K562 (cell line): ENCODE measurements at regions not wholly inside any gene's neighbourhood (a gene's known extent, or its start where the extent isn't known, plus 50 kb on each side); places are given as distances from the start of the nearest gene placed in this dataset.

ENCODE experiments used
- ATAC-seq: fragments of 200-7000 bp; cut with Tn5 transposase; 3 replicates; pipeline ENCODE4 v1.9.1; 2020; ENCODE audit warnings: moderate library complexity
- BruUV-seq: library from RNA; stranded (reverse); fragments of 400-500 nt; replicated peaks from 2 replicates; lab custom pipeline; 2021; lab: Mats Ljungman, UMichigan
- CTCF ChIA-PET: fragments of 300-600 bp; formaldehyde crosslinking; extraction: SDS; loops from one replicate; lab custom pipeline; 2021; ENCODE audit warnings: low intra/inter-chr PET ratio; lab: Yijun Ruan, JAX
- POLR2A ChIA-PET: fragments of 300-600, 350-650 bp; sonication (Branson Sonifier 250); formaldehyde crosslinking; extraction: SDS; loops from one replicate; lab custom pipeline; 2021; ENCODE audit warnings: antibody characterized with exemption, inconsistent platforms; lab: Yijun Ruan, JAX
- DNase-seq, 4 experiments: peaks; one replicate each; pipeline versions ENCODE4 v3.0.0 to v3.0.0-alpha.2; 2011 to 2018; ENCODE audit warnings: low spot score in 3 of 4, mixed read lengths in 3 of 4; ENCODE audit errors: extremely low read depth in 1 of 4
- FAIRE-seq: peaks from 2 replicates; lab custom pipeline; 2011; peaks lifted over from hg19 to GRCh38; lab: Jason Lieb, UNC
- H2AFZ ChIP-seq: 2 replicates; pipeline ENCODE4 v1.6.0; 2011; ENCODE audit warnings: low read depth, low read length, control low read depth, inconsistent platforms
- H3K27ac ChIP-seq: fragments of 200-600 bp; 3 replicates; pipeline ENCODE4 v1.8.0; 2011; ENCODE audit warnings: low read depth, mild to moderate bottlenecking, control low read depth, inconsistent platforms, low read length, moderate library complexity, mixed read lengths; ENCODE audit errors: extremely low read depth
- H3K27me3 ChIP-seq, 2 experiments: fragments of 300-600 bp in 1 of 2; 2 replicates in 1 of 2; 3 replicates in 1 of 2; pipeline versions ENCODE4 v1.6.0 to v1.8.0; 2011; ENCODE audit warnings: inconsistent platforms in 2 of 2, low read length in 2 of 2, mild to moderate bottlenecking in 1 of 2, mixed read lengths in 1 of 2, moderate library complexity in 1 of 2; ENCODE audit not compliant: control insufficient read depth in 2 of 2, insufficient read depth in 2 of 2
- H3K36me3 ChIP-seq: fragments of 300-600 bp; 3 replicates; pipeline ENCODE4 v1.8.0; 2011; ENCODE audit warnings: mild to moderate bottlenecking, low read length, inconsistent platforms; ENCODE audit not compliant: control insufficient read depth, insufficient read depth
- H3K4me1 ChIP-seq, 2 experiments: fragments of 200-600 bp in 1 of 2; replicated peaks in 1 of 2; 2 replicates in 1 of 2; 3 replicates in 1 of 2; pipeline versions ENCODE4 v1.5.1 to v1.8.0; 2011; ENCODE audit warnings: inconsistent platforms in 2 of 2, low read length in 2 of 2, mild to moderate bottlenecking in 1 of 2, mixed read lengths in 1 of 2, moderate library complexity in 1 of 2; ENCODE audit not compliant: control insufficient read depth in 2 of 2, insufficient read depth in 2 of 2
- H3K4me2 ChIP-seq: 2 replicates; pipeline ENCODE4 v1.6.1; 2011; ENCODE audit warnings: low read length, control low read depth, inconsistent platforms, mixed read lengths; ENCODE audit not compliant: insufficient read depth
- H3K4me3 ChIP-seq: fragments of 200-600 bp; sonication (generic), shearing (Covaris generic); 2 replicates; pipeline ENCODE4 v1.5.1; 2016; ENCODE audit warnings: control low read depth, inconsistent platforms
- H3K79me2 ChIP-seq: fragments of 200-600 bp; 3 replicates; pipeline ENCODE4 v1.8.0; 2011; ENCODE audit warnings: low read length, inconsistent platforms; ENCODE audit not compliant: control insufficient read depth, insufficient read depth
- H3K9ac ChIP-seq, 2 experiments: 2 replicates each; pipeline versions ENCODE4 v1.6.0 to v1.6.1; 2011; ENCODE audit warnings: low read depth in 2 of 2, low read length in 2 of 2, control low read depth in 1 of 2, inconsistent platforms in 1 of 2, mild to moderate bottlenecking in 1 of 2, mixed read lengths in 1 of 2; ENCODE audit not compliant: insufficient read depth in 1 of 2
- H3K9me1 ChIP-seq: one replicate; pipeline ENCODE4 v1.6.0; 2011; ENCODE audit warnings: inconsistent platforms, mild to moderate bottlenecking, low read length, moderate library complexity; ENCODE audit not compliant: control insufficient read depth, insufficient read depth
- H3K9me3 ChIP-seq: replicated peaks from 2 replicates; pipeline ENCODE4 v1.5.1; 2011; ENCODE audit warnings: low read depth, low read length, inconsistent platforms; ENCODE audit not compliant: control insufficient read depth, insufficient read depth
- H4K20me1 ChIP-seq: replicated peaks from 2 replicates; pipeline ENCODE4 v1.6.1; 2011; ENCODE audit warnings: low read length, inconsistent platforms, mixed read lengths; ENCODE audit not compliant: control insufficient read depth, insufficient read depth
- ADNP ChIP-seq: fragments of 200-800 bp; sonication (Bioruptor generic); IDR thresholded peaks from 2 replicates; pipeline ENCODE4 v1.6.1; 2016; ENCODE audit warnings: missing genetic modification characterization, missing compliant biosample characterization
- ATF4 ChIP-seq: fragments of 450-650 bp; formaldehyde crosslinking; IDR thresholded peaks from 2 replicates; pipeline ENCODE4 v1.4.0; 2022; ENCODE audit warnings: mild to moderate bottlenecking, moderate library complexity
- BRCA1 ChIP-seq, 2 experiments: fragments of 450-650 bp in 1 of 2; sonication (generic) in 1 of 2; formaldehyde crosslinking in 1 of 2; IDR thresholded peaks; 2 replicates each; pipeline versions ENCODE4 v1.5.0 to v1.6.1; 2017 to 2020; ENCODE audit warnings: mild to moderate bottlenecking in 1 of 2, missing genetic modification reagents in 1 of 2
- GATAD2A ChIP-seq: fragments of 450-650 bp; IDR thresholded peaks from 2 replicates; pipeline ENCODE4 v1.6.1; 2017
- NCOA4 ChIP-seq: fragments of 450-650 bp; IDR thresholded peaks from 2 replicates; pipeline ENCODE4 v1.6.1; 2018; ENCODE audit warnings: mild to moderate bottlenecking; ENCODE audit not compliant: partially characterized antibody
- NR2C2 ChIP-seq, 2 experiments: fragments of 200-800 bp in 1 of 2; sonication (Bioruptor generic) in 1 of 2; sonication (generic) in 1 of 2; formaldehyde crosslinking in 1 of 2; IDR thresholded peaks; 2 replicates each; pipeline versions ENCODE4 v1.6.1 to v1.8.0; 2016 to 2022; ENCODE audit warnings: mild to moderate bottlenecking in 1 of 2, missing compliant biosample characterization in 1 of 2, missing genetic modification characterization in 1 of 2, missing genetic modification reagents in 1 of 2
- PHF8 ChIP-seq: fragments of 200-600 bp; sonication (generic); IDR thresholded peaks from 2 replicates; pipeline ENCODE4 v1.6.1; 2012; ENCODE audit warnings: mixed run types, mild to moderate bottlenecking, inconsistent platforms, low read length, moderate library complexity, borderline replicate concordance
- SAFB ChIP-seq: fragments of 200-400 bp; formaldehyde crosslinking; IDR thresholded peaks from 2 replicates; pipeline ENCODE4 v1.6.1; 2017; ENCODE audit warnings: low read depth, low read length, borderline replicate concordance
- SMARCA4 ChIP-seq: fragments of 450-650 bp; IDR thresholded peaks from 2 replicates; pipeline ENCODE4 v1.6.1; 2016
- STAT6 ChIP-seq: sonication (generic); formaldehyde crosslinking; IDR thresholded peaks from 2 replicates; pipeline ENCODE4 v1.8.1; 2023; ENCODE audit warnings: mild to moderate bottlenecking, missing genetic modification reagents
- TCF15 ChIP-seq: fragments of 250-450 bp; sonication (Bioruptor Pico); IDR thresholded peaks from 2 replicates; pipeline ENCODE4 v1.8.0; 2022; ENCODE audit warnings: moderate library complexity, mild to moderate bottlenecking, inconsistent platforms
- TSC22D4 ChIP-seq: fragments of 450-650 bp; IDR thresholded peaks from 2 replicates; pipeline ENCODE4 v1.6.1; 2016; ENCODE audit warnings: missing genetic modification characterization, missing biosample characterization, control low read depth
- UBTF ChIP-seq, 2 experiments: IDR thresholded peaks; 2 replicates each; pipeline ENCODE4 v1.6.1; 2012; ENCODE audit warnings: improper control_type of control experiment in 2 of 2, low read depth in 2 of 2, low read length in 2 of 2, borderline replicate concordance in 1 of 2
- ZBED1 ChIP-seq: IDR thresholded peaks from 2 replicates; pipeline ENCODE4 v1.6.1; 2014
- ZNF639 ChIP-seq, 2 experiments: fragments of 200-800 bp in 1 of 2; sonication (Bioruptor generic) in 1 of 2; sonication (generic) in 1 of 2; formaldehyde crosslinking in 1 of 2; IDR thresholded peaks in 1 of 2; conservative IDR thresholded peaks in 1 of 2; 2 replicates each; pipeline versions ENCODE4 v1.5.0 to v1.6.1; 2016 to 2020; ENCODE audit warnings: missing compliant biosample characterization in 1 of 2, missing genetic modification characterization in 1 of 2, missing genetic modification reagents in 1 of 2
- WGBS: fragments of 100-300 bp; shearing (Covaris generic); methylation state at CpG from one replicate; pipeline ENCODE4 v1.1.6; 2016; ENCODE audit warnings: low coverage, mixed read lengths; ENCODE audit not compliant: insufficient coverage; ENCODE audit errors: missing lambda C conversion rate; 5-methylcytosine and 5-hydroxymethylcytosine counted together
- in situ Hi-C: fragments of 300-500 bp; cut with MboI; formaldehyde crosslinking; loops from 4 replicates; pipeline ENCODE4 v1.15.0; 2018; ENCODE audit warnings: inconsistent platforms, mixed read lengths
- intact Hi-C: fragments of 100-400 bp; cut with micrococcal nuclease; formaldehyde crosslinking; loops from 2 replicates; pipeline ENCODE4 v1.14.2; 2022

GRCh38 chr10:131683941-131684340, 216.9 kb upstream of the PPP2R2D start:
- no peaks in the 10 kb centered on the region for H3K4me1 ChIP-seq
- FAIRE-seq: no peak
- H4K20me1 ChIP-seq: no peaks in the 10 kb centered on the region
- CTCF ChIA-PET: no interaction called here
- BruUV-seq: no TSS peak
- H3K9me1 ChIP-seq: no peaks in the 10 kb centered on the region
- no peak overlapping the region for H3K27ac ChIP-seq
- no peak overlapping the region for H3K4me3 ChIP-seq
- POLR2A ChIA-PET: no interaction called here
- H3K79me2 ChIP-seq: no peaks in the 10 kb centered on the region
- intact Hi-C loops (no loop called here), in situ Hi-C loops (no loop called here)
- H3K9ac ChIP-seq: no peak overlapping the region
- 0% methylated on average over 11 of the region's 12 CpGs for WGBS
- peaks cover 2 to 14% of the 10 kb centered on the region in 2 experiments; a peak in 3 of 5 replicates for H3K27me3 ChIP-seq
- H2AFZ ChIP-seq: no peak overlapping the region
- no peaks in the 10 kb centered on the region for H3K36me3 ChIP-seq
- ATAC-seq: no peak
- no peaks in the 10 kb centered on the region for H3K9me3 ChIP-seq
- no peak overlapping the region for H3K4me2 ChIP-seq
- DNase-seq: no peak
- TF ChIP-seq ATF4 (CRISPR knock-in tag) (no peak), NR2C2 (CRISPR knock-in tag; IDR thresholded peaks at IDR 0.05) (no peak), NR2C2 (tag; IDR thresholded peaks at IDR 0.05) (no peak), ZBED1 (no peak), NCOA4 (no peak), SAFB (no peak), TSC22D4 (no peak), TCF15 (CRISPR knock-in tag) (no peak), SMARCA4 (no peak), ZNF639 (CRISPR knock-in tag; conservative IDR thresholded peaks at IDR 0.05 in 1 of 2, IDR thresholded peaks at IDR 0.05 in 1 of 2) (no peak), ADNP (no peak), UBTF (IDR thresholded peaks at IDR 0.05; ENCODE audit: borderline replicate concordance in 1 of 2, low read depth in 2 of 2, low read length in 2 of 2) (no peak), BRCA1 (IDR thresholded peaks at IDR 0.05) (no peak), BRCA1 (CRISPR knock-in tag; IDR thresholded peaks at IDR 0.05) (no peak), STAT6 (CRISPR knock-in tag) (no peak), PHF8 (no peak), GATAD2A (no peak)
